WERI-Rb-1 (cell line): ENCODE measurements at regions not wholly inside any gene's neighbourhood (a gene's known extent, or its start where the extent isn't known, plus 50 kb on each side); places are given as distances from the start of the nearest gene placed in this dataset.

Source experiments
- DNase-seq: peaks from one replicate; pipeline ENCODE4 v3.0.0-alpha.2; 2020
- H3K27ac ChIP-seq: fragments of 250-450 bp; sonication (Bioruptor Pico); 2 replicates; pipeline ENCODE4 v1.5.1; 2020; ENCODE audit warnings: mild to moderate bottlenecking, moderate library complexity
- H3K27me3 ChIP-seq: fragments of 250-450 bp; sonication (Bioruptor Pico); 2 replicates; pipeline ENCODE4 v1.5.1; 2021; ENCODE audit warnings: mild to moderate bottlenecking, low read depth, moderate library complexity; ENCODE audit not compliant: insufficient read depth, severe bottlenecking
- H3K36me3 ChIP-seq: fragments of 250-450 bp; sonication (Bioruptor Pico); 2 replicates; pipeline ENCODE4 v1.5.1; 2020; ENCODE audit warnings: mild to moderate bottlenecking, moderate library complexity
- H3K4me3 ChIP-seq: 2 replicates; pipeline ENCODE4 v1.5.1; 2011; ENCODE audit warnings: low read depth, mild to moderate bottlenecking, control low read depth, low read length
- H3K9me3 ChIP-seq: fragments of 250-450 bp; sonication (Bioruptor Pico); 2 replicates; pipeline ENCODE4 v1.5.1; 2021; ENCODE audit warnings: mild to moderate bottlenecking, moderate library complexity; ENCODE audit not compliant: severe bottlenecking
- CTCF ChIP-seq: IDR thresholded peaks from 2 replicates; pipeline ENCODE4 v1.5.1; 2011; ENCODE audit warnings: low read depth, mild to moderate bottlenecking, control low read depth, inconsistent platforms, low read length

- no peak for DNase-seq
- Histone ChIP-seq H3K27ac (no peak overlapping the region), H3K9me3 (no peaks in the 10 kb centered on the region), H3K4me3 (no peak overlapping the region), H3K36me3 (no peaks in the 10 kb centered on the region), H3K27me3 (no peaks in the 10 kb centered on the region)
- no peak for TF ChIP-seq CTCF
Measured at GRCh38 chr2:212842544-212843185, 304.1 kb upstream of the ERBB4 start.

GRCh38 chr2:212841460-212841859 lies 302.9 kb upstream of the ERBB4 start:
- Histone ChIP-seq H3K36me3 (no peaks in the 10 kb centered on the region), H3K9me3 (no peaks in the 10 kb centered on the region), H3K4me3 (no peak overlapping the region), H3K27ac (no peak overlapping the region), H3K27me3 (no peaks in the 10 kb centered on the region)
- no peak for TF ChIP-seq CTCF
- no peak for DNase-seq

DNA sequence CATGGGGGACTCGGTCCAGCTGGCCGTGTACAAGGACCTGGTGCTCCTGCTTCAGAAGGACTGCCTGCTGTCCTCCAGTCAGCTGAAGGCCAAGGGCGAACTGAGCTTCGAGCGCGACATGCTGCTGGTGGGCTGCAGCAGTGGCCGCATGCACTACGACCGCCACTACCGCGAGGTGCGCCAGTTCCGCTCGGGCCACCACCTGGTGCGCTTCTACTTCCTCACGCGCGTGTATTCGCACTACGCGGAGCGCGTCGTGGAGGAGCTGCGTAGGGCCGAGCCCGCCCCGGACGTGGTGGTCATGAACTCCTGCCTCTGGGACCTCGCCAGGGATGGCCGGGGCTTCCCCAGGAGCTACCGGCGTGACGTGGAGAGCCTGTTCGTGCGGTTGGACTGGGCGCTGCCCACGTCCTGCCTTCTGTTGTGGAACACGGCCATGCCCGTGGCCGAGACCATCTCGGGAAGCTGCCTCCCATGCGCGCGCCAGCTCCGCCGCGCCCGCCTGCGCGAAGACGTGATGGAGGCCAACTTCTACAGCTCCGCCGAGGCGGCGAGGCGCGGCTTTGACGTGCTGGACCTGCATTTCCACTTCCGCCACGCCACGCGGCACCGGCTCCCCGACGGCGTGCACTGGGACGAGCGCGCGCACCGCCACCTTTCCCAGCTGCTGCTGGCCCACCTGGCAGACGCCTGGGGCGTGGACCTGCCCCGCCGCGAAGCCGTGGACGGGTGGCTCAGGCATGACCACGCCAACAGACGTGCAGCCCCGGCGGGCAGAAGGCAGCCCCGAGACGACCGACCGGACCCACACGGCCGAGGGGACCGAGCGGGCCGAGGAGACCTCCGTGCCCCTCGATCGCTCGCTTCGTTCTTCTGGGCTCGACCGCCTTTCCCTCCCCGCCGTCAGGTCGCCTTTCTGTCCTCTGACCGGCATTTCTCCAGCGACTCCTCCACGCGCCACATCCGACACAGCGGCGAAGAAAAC lies 293.9 kb upstream of the ERBB4 start:
- no peak overlapping the region for H3K4me3 ChIP-seq
- no peaks in the 10 kb centered on the region for H3K27me3 ChIP-seq
- H3K9me3 ChIP-seq: no peaks in the 10 kb centered on the region
- no peak for TF ChIP-seq CTCF
- DNase-seq: no peak
- H3K36me3 ChIP-seq: no peaks in the 10 kb centered on the region
- H3K27ac ChIP-seq: no peak overlapping the region

- Histone ChIP-seq H3K9me3 (no peaks in the 10 kb centered on the region), H3K36me3 (no peaks in the 10 kb centered on the region), H3K4me3 (no peak overlapping the region), H3K27ac (no peak overlapping the region), H3K27me3 (no peaks in the 10 kb centered on the region)
- DNase-seq: peak; percentile 4
- no peak for TF ChIP-seq CTCF
Measured at GRCh38 chr2:212831671-212832199, 293.1 kb upstream of the ERBB4 start.

- no peaks in the 10 kb centered on the region for H3K36me3 ChIP-seq
- no peak overlapping the region for H3K27ac ChIP-seq
- no peak for TF ChIP-seq CTCF
Measured at GRCh38 chr2:212816267-212816666, 277.7 kb upstream of the ERBB4 start.

More at GRCh38 chr2:212816267-212816666, 277.7 kb upstream of the ERBB4 start:
- Histone ChIP-seq H3K27me3 (no peaks in the 10 kb centered on the region), H3K4me3 (no peak overlapping the region), H3K9me3 (no peaks in the 10 kb centered on the region)
- no peak for DNase-seq
